Vagina (tissue), 2 donors: ENCODE measurements at regions not wholly inside any gene's neighbourhood (a gene's known extent, or its start where the extent isn't known, plus 50 kb on each side); places are given as distances from the start of the nearest gene placed in this dataset.

Experiments used
- CTCF ChIP-seq, 3 experiments: fragments of 450-650 bp in 2 of 3; fragments of 200-600 bp in 1 of 3; sonication (generic) in 1 of 3; IDR thresholded peaks; one replicate each; pipeline ENCODE4 v1.5.1; 2017 to 2019; ENCODE audit warnings: antibody characterized with exemption in 3 of 3, mild to moderate bottlenecking in 2 of 3, moderate library complexity in 2 of 3
- POLR2A ChIP-seq, 2 donors: fragments of 450-650 bp; IDR thresholded peaks; one replicate each; pipeline ENCODE4 v1.6.1; 2017; ENCODE audit warnings: antibody characterized with exemption in 2 of 2, mild to moderate bottlenecking in 2 of 2, moderate library complexity in 2 of 2
- POLR2AphosphoS5 ChIP-seq, 2 donors: sonication (generic); formaldehyde crosslinking; IDR thresholded peaks; one replicate each; pipeline ENCODE4 v1.9.0; 2017; ENCODE audit warnings: antibody characterized with exemption in 2 of 2, mild to moderate bottlenecking in 2 of 2, low read depth in 1 of 2; ENCODE audit not compliant: insufficient read depth in 1 of 2

DNA sequence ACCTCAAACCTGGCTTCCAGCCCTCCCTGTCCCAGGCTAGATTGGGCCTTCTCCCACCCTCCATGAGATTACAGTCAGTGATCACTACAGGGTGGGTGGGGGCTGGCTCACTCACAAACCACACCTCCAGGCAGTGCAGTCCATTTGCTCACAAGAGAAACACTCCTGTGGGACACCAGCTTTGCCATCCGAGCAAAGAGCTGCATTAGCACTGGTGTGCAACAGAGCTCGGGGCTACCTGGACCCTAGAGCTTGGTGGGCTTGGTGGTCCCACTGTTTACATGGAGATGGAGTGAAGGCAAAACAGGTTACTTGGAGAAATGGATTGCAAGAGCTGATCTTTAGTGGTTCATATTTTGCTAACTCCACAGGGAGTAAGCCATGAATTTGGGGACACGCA is 451.7 kb upstream of the ZMIZ1 start:
- TF ChIP-seq POLR2AphosphoS5 (IDR thresholded peaks at IDR 0.05; ENCODE audit: insufficient read depth in 1 of 2, low read depth in 1 of 2) (no peak), CTCF (IDR thresholded peaks at IDR 0.05) (no peak), POLR2A (IDR thresholded peaks at IDR 0.05) (no peak)
